ENCODE measurements at regions not wholly inside any gene's neighbourhood (a gene's known extent, or its start where the extent isn't known, plus 50 kb on each side); places are given as distances from the start of the nearest gene placed in this dataset.

GRCh38 chr12:25320123-25321006, 69.6 kb upstream of the KRAS start:
- Histone ChIP-seq H3K27ac (ENCODE audit: extremely low read depth, low read depth, low read length) (peak overlapping the region; percentile 11; the same call in 1 of the 2 replicates), H3K4me3 (ENCODE audit: low read depth, low read length) (no peak overlapping the region), H3K9me3 (ENCODE audit: control insufficient read depth, insufficient read depth, low read depth, low read length) (no peaks in the 10 kb centered on the region), H3K4me1 (ENCODE audit: control insufficient read depth, insufficient read depth, low read length) (peaks cover 16% of the 10 kb centered on the region), H3K36me3 (ENCODE audit: control insufficient read depth in 2 of 2, insufficient read depth in 1 of 2, low read length in 2 of 2) (no peaks in the 10 kb centered on the region)
- TF ChIP-seq ZBTB8A (tag by site-specific recombination; IDR thresholded peaks at IDR 0.05), result 0 out of 2 replicates have a peak, but pooled peaks have one; percentile 18
- 0 out of 2 replicates have a peak, but pooled peaks have one; percentile 15 for TF ChIP-seq ZNF600 (tag by site-specific recombination; IDR thresholded peaks at IDR 0.05)
- TF ChIP-seq MYNN (tag by site-specific recombination; IDR thresholded peaks at IDR 0.05; ENCODE audit: borderline replicate concordance), result no peak
- TF ChIP-seq SALL2 (tag by site-specific recombination; IDR thresholded peaks at IDR 0.05; ENCODE audit: borderline replicate concordance), result 0 out of 2 replicates have a peak, but pooled peaks have one; percentile 27
- TF ChIP-seq, protein P1, sequence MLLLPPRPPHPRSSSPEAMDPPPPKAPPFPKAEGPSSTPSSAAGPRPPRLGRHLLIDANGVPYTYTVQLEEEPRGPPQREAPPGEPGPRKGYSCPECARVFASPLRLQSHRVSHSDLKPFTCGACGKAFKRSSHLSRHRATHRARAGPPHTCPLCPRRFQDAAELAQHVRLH (tag by site-specific recombination; IDR thresholded peaks at IDR 0.05), result peak; percentile 62; the same call in 1 of the 2 replicates
- peak; percentile 57 for TF ChIP-seq FEZF1 (tag by site-specific recombination; IDR thresholded peaks at IDR 0.05)
- peak; percentile 21; the same call in 1 of the 2 replicates for TF ChIP-seq ZNF596 (tag by site-specific recombination; IDR thresholded peaks at IDR 0.05)
- peak; percentile 72; the same call in 1 of the 2 replicates for TF ChIP-seq ZBTB20 (tag by site-specific recombination; IDR thresholded peaks at IDR 0.05)
- TF ChIP-seq ZNF549 (tag by site-specific recombination; IDR thresholded peaks at IDR 0.05), result 0 out of 2 replicates have a peak, but pooled peaks have one; percentile 27
- no peak for TF ChIP-seq ZNF138 (tag by site-specific recombination; IDR thresholded peaks at IDR 0.05; ENCODE audit: borderline replicate concordance)
- TF ChIP-seq, protein P2, sequence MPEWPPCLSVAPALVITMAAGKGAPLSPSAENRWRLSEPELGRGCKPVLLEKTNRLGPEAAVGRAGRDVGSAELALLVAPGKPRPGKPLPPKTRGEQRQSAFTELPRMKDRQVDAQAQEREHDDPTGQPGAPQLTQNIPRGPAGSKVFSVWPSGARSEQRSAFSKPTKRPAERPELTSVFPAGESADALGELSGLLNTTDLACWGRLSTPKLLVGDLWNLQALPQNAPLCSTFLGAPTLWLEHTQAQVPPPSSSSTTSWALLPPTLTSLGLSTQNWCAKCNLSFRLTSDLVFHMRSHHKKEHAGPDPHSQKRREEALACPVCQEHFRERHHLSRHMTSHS (tag by site-specific recombination; IDR thresholded peaks at IDR 0.05), result no peak
- no peak for TF ChIP-seq ZNF791 (tag by site-specific recombination; IDR thresholded peaks at IDR 0.05)
- TF ChIP-seq TRIM28 (IDR thresholded peaks at IDR 0.05; ENCODE audit: borderline replicate concordance, low read length), result peak; percentile 24; the same call in 1 of the 2 replicates
- peak; percentile 85 for TF ChIP-seq GFI1B (tag by site-specific recombination; IDR thresholded peaks at IDR 0.05)
- TF ChIP-seq, protein P3, sequence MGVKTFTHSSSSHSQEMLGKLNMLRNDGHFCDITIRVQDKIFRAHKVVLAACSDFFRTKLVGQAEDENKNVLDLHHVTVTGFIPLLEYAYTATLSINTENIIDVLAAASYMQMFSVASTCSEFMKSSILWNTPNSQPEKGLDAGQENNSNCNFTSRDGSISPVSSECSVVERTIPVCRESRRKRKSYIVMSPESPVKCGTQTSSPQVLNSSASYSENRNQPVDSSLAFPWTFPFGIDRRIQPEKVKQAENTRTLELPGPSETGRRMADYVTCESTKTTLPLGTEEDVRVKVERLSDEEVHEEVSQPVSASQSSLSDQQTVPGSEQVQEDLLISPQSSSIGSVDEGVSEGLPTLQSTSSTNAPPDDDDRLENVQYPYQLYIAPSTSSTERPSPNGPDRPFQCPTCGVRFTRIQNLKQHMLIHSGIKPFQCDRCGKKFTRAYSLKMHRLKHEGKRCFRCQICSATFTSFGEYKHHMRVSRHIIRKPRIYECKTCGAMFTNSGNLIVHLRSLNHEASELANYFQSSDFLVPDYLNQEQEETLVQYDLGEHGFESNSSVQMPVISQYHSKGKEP (tag by site-specific recombination; IDR thresholded peaks at IDR 0.05), result peak; percentile 61
- TF ChIP-seq, protein P4, sequence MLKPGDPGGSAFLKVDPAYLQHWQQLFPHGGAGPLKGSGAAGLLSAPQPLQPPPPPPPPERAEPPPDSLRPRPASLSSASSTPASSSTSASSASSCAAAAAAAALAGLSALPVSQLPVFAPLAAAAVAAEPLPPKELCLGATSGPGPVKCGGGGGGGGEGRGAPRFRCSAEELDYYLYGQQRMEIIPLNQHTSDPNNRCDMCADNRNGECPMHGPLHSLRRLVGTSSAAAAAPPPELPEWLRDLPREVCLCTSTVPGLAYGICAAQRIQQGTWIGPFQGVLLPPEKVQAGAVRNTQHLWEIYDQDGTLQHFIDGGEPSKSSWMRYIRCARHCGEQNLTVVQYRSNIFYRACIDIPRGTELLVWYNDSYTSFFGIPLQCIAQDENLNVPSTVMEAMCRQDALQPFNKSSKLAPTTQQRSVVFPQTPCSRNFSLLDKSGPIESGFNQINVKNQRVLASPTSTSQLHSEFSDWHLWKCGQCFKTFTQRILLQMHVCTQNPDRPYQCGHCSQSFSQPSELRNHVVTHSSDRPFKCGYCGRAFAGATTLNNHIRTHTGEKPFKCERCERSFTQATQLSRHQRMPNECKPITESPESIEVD (tag by site-specific recombination; IDR thresholded peaks at IDR 0.05), result peak; percentile 66
- peak; percentile 31 for TF ChIP-seq OSR2 (tag by site-specific recombination; IDR thresholded peaks at IDR 0.05)
- ChIA-PET CTCF (interaction anchor here (0.6 to 1.6 kb wide), 2 partner anchors 10 to 42 kb away, joined by 4 read pairs; no protein-coding TSS in a partner anchor), POLR2A (interaction anchor here (1.1 kb wide), 1 partner anchor 70 kb away, joined by 4 read pairs; the partner anchor contains the start of gene KRAS)

DNA sequence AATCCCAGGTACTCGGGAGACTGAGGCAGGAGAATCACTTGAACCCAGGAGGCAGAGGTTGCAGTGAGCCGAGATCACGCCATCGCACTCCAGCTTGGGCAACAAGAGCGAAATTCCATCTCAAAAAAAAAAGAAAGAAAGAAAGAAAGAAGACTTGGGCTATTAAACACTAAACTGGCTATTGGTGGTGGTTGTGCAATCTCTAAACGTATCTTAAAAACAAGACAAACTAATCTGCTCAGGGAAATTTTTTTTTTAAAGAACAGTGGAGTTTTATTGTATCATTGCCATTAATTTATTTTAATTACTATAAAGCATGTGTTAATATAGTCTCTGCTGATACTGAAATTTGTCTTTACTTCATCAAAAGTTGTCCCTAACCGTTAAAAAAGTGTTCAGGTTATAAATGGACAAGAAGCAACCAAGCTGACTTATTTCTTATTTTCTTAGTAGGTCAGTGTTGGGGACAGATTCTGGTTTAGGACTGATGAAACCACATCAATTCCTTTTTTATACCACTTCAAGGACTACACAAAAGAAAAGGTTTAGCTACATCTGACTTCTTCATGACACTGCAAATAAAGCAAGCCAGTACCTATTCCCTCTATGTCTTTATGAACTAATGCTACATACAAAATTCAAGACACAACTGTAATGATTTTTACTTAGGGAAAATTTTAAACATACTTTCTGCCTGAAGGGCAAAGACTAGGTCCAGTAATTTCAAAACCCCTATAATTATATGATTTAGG, 68.7 kb upstream of the KRAS start:
- Histone ChIP-seq H3K36me3 (ENCODE audit: control insufficient read depth in 2 of 2, insufficient read depth in 1 of 2, low read length in 2 of 2) (no peaks in the 10 kb centered on the region), H3K4me1 (ENCODE audit: control insufficient read depth, insufficient read depth, low read length) (peaks cover 16% of the 10 kb centered on the region), H3K27ac (ENCODE audit: extremely low read depth, low read depth, low read length) (no peak overlapping the region), H3K9me3 (ENCODE audit: control insufficient read depth, insufficient read depth, low read depth, low read length) (no peaks in the 10 kb centered on the region), H3K4me3 (ENCODE audit: low read depth, low read length) (no peak overlapping the region)
- ChIA-PET CTCF (no interaction called here), POLR2A (no interaction called here)
- no peak for TF ChIP-seq EGR2 (tag by site-specific recombination; IDR thresholded peaks at IDR 0.05; ENCODE audit: low read depth)
- no peak for TF ChIP-seq ZNF747 (tag by site-specific recombination; IDR thresholded peaks at IDR 0.05)
